H1 (cell line): ENCODE measurements at regions not wholly inside any gene's neighbourhood (a gene's known extent, or its start where the extent isn't known, plus 50 kb on each side); places are given as distances from the start of the nearest gene placed in this dataset.

Source experiments
- BACH1 ChIP-seq: IDR thresholded peaks from 2 replicates; pipeline ENCODE4 v1.6.1; 2012; ENCODE audit warnings: low read length, improper control_type of control experiment
- CHD7 ChIP-seq: fragments of 300-600 bp; sonication (generic); IDR thresholded peaks from 2 replicates; pipeline ENCODE4 v1.7.1; 2012; ENCODE audit warnings: low read length, moderate library complexity, mild to moderate bottlenecking, inconsistent platforms; ENCODE audit not compliant: insufficient replicate concordance
- CTBP2 ChIP-seq: IDR thresholded peaks from 2 replicates; pipeline ENCODE4 v1.7.0; 2011; ENCODE audit warnings: borderline replicate concordance, mild to moderate bottlenecking, moderate library complexity, mixed read lengths, low read length; ENCODE audit not compliant: insufficient read depth, insufficient read length
- JUN ChIP-seq: IDR thresholded peaks from 2 replicates; pipeline ENCODE4 v1.6.1; 2011; ENCODE audit warnings: low read depth, mild to moderate bottlenecking, improper control_type of control experiment, low read length
- RAD21 ChIP-seq, 2 experiments: IDR thresholded peaks in 1 of 2; conservative IDR thresholded peaks in 1 of 2; 2 replicates each; pipeline ENCODE4 v1.6.1; 2011; ENCODE audit warnings: low read depth in 2 of 2, low read length in 2 of 2, improper control_type of control experiment in 1 of 2, inconsistent platforms in 1 of 2, mild to moderate bottlenecking in 1 of 2, moderate library complexity in 1 of 2
- TF ChIP-seq, protein P1 (sequence below): IDR thresholded peaks from 2 replicates; pipeline ENCODE4 v1.6.1; 2011; ENCODE audit warnings: low read length, improper control_type of control experiment

DNA sequence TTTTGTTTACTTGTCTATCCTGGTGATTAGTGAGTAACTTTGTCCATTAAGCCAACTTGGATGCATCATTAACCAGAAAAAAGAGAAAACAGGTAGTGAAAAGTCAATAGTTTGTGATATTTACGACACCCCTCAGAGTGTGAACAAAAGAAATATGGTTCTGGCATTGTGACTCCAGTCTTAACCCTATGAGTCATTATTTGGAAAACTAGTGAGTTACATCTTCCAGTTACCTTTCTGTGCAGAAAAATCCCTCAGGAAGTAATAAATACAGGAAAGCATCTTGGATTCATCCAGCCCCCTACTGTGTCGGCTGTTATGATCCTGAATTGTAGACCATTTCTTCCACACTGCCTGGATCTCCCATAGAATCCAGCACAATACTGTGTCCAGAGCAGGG is 379.1 kb downstream of the GALC start (continued):
- no peak for TF ChIP-seq CHD7
- TF ChIP-seq RAD21 (IDR thresholded peaks at IDR 0.05 in 1 of 2, conservative IDR thresholded peaks at IDR 0.05 in 1 of 2; ENCODE audit: low read depth in 2 of 2, low read length in 2 of 2) = no peak
- no peak for TF ChIP-seq CTBP2
- no peak for TF ChIP-seq BACH1
- TF ChIP-seq, protein P1, sequence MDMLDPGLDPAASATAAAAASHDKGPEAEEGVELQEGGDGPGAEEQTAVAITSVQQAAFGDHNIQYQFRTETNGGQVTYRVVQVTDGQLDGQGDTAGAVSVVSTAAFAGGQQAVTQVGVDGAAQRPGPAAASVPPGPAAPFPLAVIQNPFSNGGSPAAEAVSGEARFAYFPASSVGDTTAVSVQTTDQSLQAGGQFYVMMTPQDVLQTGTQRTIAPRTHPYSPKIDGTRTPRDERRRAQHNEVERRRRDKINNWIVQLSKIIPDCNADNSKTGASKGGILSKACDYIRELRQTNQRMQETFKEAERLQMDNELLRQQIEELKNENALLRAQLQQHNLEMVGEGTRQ = no peak
- TF ChIP-seq JUN = no peak
